HG03457 (cell line): ENCODE measurements at regions not wholly inside any gene's neighbourhood (a gene's known extent, or its start where the extent isn't known, plus 50 kb on each side); places are given as distances from the start of the nearest gene placed in this dataset.
"Not testable (repeated sequence)": the region's sequence is repeated elsewhere in the genome, so short reads cannot be mapped to it uniquely, and the experiment has no call there.

Experiments used
- ATAC-seq: cut with Tn5 transposase; IDR thresholded peaks from one replicate; pipeline ENCODE4 v1.9.1; 2021; ENCODE audit warnings: moderate number of reproducible peaks; ENCODE audit not compliant: unreplicated experiment

GRCh38 chr3:124303305-124303910, 311.5 kb upstream of the ROPN1 start:
- ATAC-seq = no peak

GRCh38 chr3:124306665-124307064, 314.7 kb upstream of the ROPN1 start:
- no peak for ATAC-seq

- ATAC-seq = no peak
Measured at GRCh38 chr3:124313621-124314020, 321.7 kb upstream of the ROPN1 start.

GRCh38 chr3:124315215-124316033, 323.5 kb upstream of the ROPN1 start:
- no peak for ATAC-seq

- no peak for ATAC-seq
Measured at GRCh38 chr3:124316034-124316287, 324.0 kb upstream of the ROPN1 start.

- ATAC-seq = no peak
Measured at GRCh38 chr3:124318014-124318413, 326.1 kb upstream of the ROPN1 start.

- no peak for ATAC-seq
Measured at GRCh38 chr3:124318656-124319055, 326.7 kb upstream of the ROPN1 start.

GRCh38 chr3:124320976-124321375, 329.1 kb upstream of the ROPN1 start:
- no peak for ATAC-seq

- no peak for ATAC-seq
Measured at GRCh38 chr3:124322309-124322880, 330.5 kb upstream of the ROPN1 start.

- ATAC-seq = no peak
Measured at GRCh38 chr3:124322966-124323365, 331.0 kb upstream of the ROPN1 start.

- no peak for ATAC-seq
Measured at GRCh38 chr3:124325248-124325647, 333.3 kb upstream of the ROPN1 start.

- no peak for ATAC-seq
Measured at GRCh38 chr3:124329723-124330122, 337.8 kb upstream of the ROPN1 start.

- ATAC-seq = no peak
Measured at GRCh38 chr3:124333931-124334640, 342.2 kb upstream of the ROPN1 start.

GRCh38 chr3:124336067-124336656, 344.2 kb upstream of the ROPN1 start:
- no peak for ATAC-seq

- ATAC-seq = no peak
Measured at GRCh38 chr3:124345845-124346244, 353.9 kb upstream of the ROPN1 start.

- no peak for ATAC-seq
Measured at GRCh38 chr3:124346487-124346886, 354.6 kb upstream of the ROPN1 start.

GRCh38 chr3:124347418-124347817, 355.5 kb upstream of the ROPN1 start:
- ATAC-seq = no peak

GRCh38 chr3:124348555-124348954, 356.6 kb upstream of the ROPN1 start:
- not testable (repeated sequence) for ATAC-seq

GRCh38 chr3:124351430-124352148, 359.7 kb upstream of the ROPN1 start:
- no peak for ATAC-seq

GRCh38 chr3:124352149-124352539, 360.2 kb upstream of the ROPN1 start:
- no peak for ATAC-seq

- ATAC-seq = no peak
Measured at GRCh38 chr3:124353691-124354090, 361.8 kb upstream of the ROPN1 start.
